ENCODE measurements at regions not wholly inside any gene's neighbourhood (a gene's known extent, or its start where the extent isn't known, plus 50 kb on each side); places are given as distances from the start of the nearest gene placed in this dataset.

DNA sequence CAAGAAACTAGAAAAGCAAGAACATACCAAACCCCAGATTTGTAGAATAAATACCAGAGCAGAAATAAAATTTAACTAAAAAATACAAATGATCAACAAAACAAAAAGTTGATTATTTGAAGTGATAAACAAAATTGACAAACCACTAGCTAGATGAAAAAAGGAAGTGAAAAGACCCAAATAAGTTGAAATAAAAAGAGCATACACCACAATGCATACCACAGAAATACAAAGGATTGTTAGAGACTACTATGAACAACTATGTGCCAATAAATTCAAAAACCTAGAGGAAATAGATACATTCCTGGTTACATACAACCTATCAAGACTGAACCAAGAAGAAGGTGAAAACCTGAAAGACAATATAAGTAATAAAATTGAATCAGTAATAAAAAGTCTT, 333.4 kb downstream of the SH2D4B start:
- no peaks in the 10 kb centered on the region for H3K27me3 Mint-ChIP-seq
- H3K9me3 Mint-ChIP-seq, result no peaks in the 10 kb centered on the region
- TF ChIP-seq, protein P1, sequence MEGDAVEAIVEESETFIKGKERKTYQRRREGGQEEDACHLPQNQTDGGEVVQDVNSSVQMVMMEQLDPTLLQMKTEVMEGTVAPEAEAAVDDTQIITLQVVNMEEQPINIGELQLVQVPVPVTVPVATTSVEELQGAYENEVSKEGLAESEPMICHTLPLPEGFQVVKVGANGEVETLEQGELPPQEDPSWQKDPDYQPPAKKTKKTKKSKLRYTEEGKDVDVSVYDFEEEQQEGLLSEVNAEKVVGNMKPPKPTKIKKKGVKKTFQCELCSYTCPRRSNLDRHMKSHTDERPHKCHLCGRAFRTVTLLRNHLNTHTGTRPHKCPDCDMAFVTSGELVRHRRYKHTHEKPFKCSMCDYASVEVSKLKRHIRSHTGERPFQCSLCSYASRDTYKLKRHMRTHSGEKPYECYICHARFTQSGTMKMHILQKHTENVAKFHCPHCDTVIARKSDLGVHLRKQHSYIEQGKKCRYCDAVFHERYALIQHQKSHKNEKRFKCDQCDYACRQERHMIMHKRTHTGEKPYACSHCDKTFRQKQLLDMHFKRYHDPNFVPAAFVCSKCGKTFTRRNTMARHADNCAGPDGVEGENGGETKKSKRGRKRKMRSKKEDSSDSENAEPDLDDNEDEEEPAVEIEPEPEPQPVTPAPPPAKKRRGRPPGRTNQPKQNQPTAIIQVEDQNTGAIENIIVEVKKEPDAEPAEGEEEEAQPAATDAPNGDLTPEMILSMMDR (conservative IDR thresholded peaks at IDR 0.05), result no peak
- H3K27ac Mint-ChIP-seq, result no peak overlapping the region
- no peak for DNase-seq (ENCODE audit: extremely low spot score, unreplicated experiment)
- no peaks in the 10 kb centered on the region for H3K36me3 Mint-ChIP-seq
- no peak overlapping the region for H3K4me3 Mint-ChIP-seq
- H3K4me1 Mint-ChIP-seq (ENCODE audit: unreplicated experiment), result no peaks in the 10 kb centered on the region

DNA sequence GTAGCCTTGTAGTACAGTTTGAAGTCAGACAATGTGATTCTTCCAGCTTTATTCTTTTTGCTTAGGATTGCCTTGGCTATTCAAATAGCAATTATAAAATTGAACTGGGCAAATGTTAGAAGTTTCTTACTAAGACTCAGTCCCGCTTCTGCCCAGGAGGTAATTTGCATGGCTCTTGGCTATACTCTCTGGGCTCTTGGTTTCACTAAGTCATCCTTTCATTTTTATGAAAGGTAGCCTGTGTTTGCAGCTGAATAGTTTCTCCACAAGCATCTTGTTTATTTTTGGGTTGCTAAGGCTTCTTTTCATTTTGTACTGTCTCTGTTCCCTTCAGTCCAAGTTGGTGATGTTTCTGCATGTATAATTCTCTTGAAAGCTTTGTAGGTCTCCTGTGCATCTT, 340.6 kb downstream of the SH2D4B start:
- H3K36me3 Mint-ChIP-seq, result no peaks in the 10 kb centered on the region
- peaks cover 6% of the 10 kb centered on the region for H3K27me3 Mint-ChIP-seq
- no peak for DNase-seq (ENCODE audit: extremely low spot score, unreplicated experiment)
- TF ChIP-seq, protein P1 (conservative IDR thresholded peaks at IDR 0.05), result no peak
- H3K4me3 Mint-ChIP-seq, result no peak overlapping the region
- H3K4me1 Mint-ChIP-seq (ENCODE audit: unreplicated experiment), result no peaks in the 10 kb centered on the region
- H3K27ac Mint-ChIP-seq, result no peak overlapping the region
- H3K9me3 Mint-ChIP-seq, result no peaks in the 10 kb centered on the region

DNA sequence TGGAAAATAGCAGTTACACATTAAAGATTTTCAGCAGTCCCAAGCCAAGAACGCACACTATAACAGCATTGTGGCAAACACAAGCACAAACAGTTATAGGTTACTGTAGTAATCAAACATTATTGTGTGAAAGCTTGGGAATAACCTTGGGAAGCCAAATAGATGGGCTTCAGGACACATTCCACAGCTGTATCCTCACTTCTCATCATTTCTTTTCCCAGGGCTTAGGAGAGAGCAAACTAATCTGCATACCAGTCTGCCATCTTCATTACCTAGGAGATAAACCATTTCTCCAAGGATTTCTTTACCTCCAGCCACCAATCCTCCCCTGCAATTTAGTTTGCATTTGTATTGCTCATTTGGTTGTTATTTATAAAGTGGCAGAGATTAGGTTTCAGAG, 352.4 kb downstream of the SH2D4B start:
- TF ChIP-seq, protein P1 (conservative IDR thresholded peaks at IDR 0.05), result no peak
- H3K27me3 Mint-ChIP-seq, result peaks cover 5% of the 10 kb centered on the region
- no peaks in the 10 kb centered on the region for H3K9me3 Mint-ChIP-seq
- no peak overlapping the region for H3K4me3 Mint-ChIP-seq
- no peak for DNase-seq (ENCODE audit: extremely low spot score, unreplicated experiment)
- H3K36me3 Mint-ChIP-seq, result no peaks in the 10 kb centered on the region
- no peaks in the 10 kb centered on the region for H3K4me1 Mint-ChIP-seq (ENCODE audit: unreplicated experiment)
- H3K27ac Mint-ChIP-seq, result no peak overlapping the region

DNA sequence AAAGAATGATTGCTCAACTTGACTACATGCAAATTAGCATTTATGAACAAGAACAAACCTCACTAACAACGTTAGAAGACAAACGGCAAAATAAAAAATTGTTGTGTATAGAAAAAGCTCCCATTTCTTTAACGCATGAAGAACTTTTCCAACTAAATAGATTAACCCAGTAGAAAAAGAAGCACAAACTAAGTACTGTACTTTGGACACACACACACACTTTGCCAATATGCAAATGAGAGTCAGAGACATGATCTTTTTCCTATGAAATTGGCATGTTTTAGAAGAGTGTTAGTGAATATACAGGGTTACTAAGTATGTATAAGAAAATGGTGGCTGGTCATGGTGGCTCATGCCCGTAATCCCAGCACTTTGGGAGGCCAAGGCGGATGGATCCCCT, 355.6 kb downstream of the SH2D4B start:
- no peaks in the 10 kb centered on the region for H3K9me3 Mint-ChIP-seq
- H3K4me3 Mint-ChIP-seq, result no peak overlapping the region
- peaks cover 11% of the 10 kb centered on the region for H3K27me3 Mint-ChIP-seq
- DNase-seq (ENCODE audit: extremely low spot score, unreplicated experiment), result no peak
- TF ChIP-seq, protein P1 (conservative IDR thresholded peaks at IDR 0.05), result no peak
- H3K4me1 Mint-ChIP-seq (ENCODE audit: unreplicated experiment), result no peaks in the 10 kb centered on the region
- no peak overlapping the region for H3K27ac Mint-ChIP-seq
- no peaks in the 10 kb centered on the region for H3K36me3 Mint-ChIP-seq

DNA sequence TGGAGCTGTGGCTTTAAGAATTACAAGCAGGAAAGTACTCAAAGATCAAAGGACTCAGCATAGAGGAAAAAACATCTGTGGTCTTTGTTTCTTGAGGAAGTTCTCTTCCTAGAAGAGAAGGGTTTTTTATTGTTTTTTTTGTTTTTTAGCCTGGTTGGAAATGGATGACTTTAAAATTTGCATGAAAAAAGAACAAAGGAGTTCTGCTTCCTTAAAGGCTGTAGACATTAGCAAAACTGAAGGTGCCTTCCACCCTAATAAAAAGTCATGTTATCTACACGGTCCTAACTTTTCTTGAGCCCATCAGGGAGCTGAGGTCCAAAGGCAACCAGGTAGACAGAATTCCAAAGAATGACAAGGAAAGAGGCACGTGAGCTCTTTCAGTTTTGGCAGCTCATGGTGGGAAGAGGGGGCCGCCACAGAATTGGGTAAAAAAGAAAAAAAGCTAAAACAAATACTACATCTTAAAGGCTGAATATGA, 356.6 kb downstream of the SH2D4B start:
- Mint-ChIP-seq H3K4me3 (no peak overlapping the region), H3K4me1 (ENCODE audit: unreplicated experiment) (no peaks in the 10 kb centered on the region), H3K27ac (no peak overlapping the region), H3K9me3 (no peaks in the 10 kb centered on the region), H3K27me3 (peaks cover 11% of the 10 kb centered on the region), H3K36me3 (no peaks in the 10 kb centered on the region)
- no peak for DNase-seq (ENCODE audit: extremely low spot score, unreplicated experiment)
- TF ChIP-seq, protein P1 (conservative IDR thresholded peaks at IDR 0.05), result no peak

Measured in type B pancreatic cell (in vitro differentiated cells).